C4-2B (cell line): ENCODE measurements at regions not wholly inside any gene's neighbourhood (a gene's known extent, or its start where the extent isn't known, plus 50 kb on each side); places are given as distances from the start of the nearest gene placed in this dataset.

Source experiments
- CTCF ChIP-seq: fragments of 450-650 bp; conservative IDR thresholded peaks from 2 replicates; pipeline ENCODE4 v1.5.1; 2017; ENCODE audit warnings: mild to moderate bottlenecking
- ZFX ChIP-seq: fragments of 450-650 bp; IDR thresholded peaks from 2 replicates; pipeline ENCODE4 v1.6.1; 2017

- TF ChIP-seq CTCF, result no peak
- TF ChIP-seq ZFX, result no peak
Measured at GRCh38 chr9:1729631-1730030, 285.5 kb upstream of the SMARCA2 start.
